ENCODE measurements at regions not wholly inside any gene's neighbourhood (a gene's known extent, or its start where the extent isn't known, plus 50 kb on each side); places are given as distances from the start of the nearest gene placed in this dataset.
"Not testable (repeated sequence)": the region's sequence is repeated elsewhere in the genome, so short reads cannot be mapped to it uniquely, and the experiment has no call there.

DNA sequence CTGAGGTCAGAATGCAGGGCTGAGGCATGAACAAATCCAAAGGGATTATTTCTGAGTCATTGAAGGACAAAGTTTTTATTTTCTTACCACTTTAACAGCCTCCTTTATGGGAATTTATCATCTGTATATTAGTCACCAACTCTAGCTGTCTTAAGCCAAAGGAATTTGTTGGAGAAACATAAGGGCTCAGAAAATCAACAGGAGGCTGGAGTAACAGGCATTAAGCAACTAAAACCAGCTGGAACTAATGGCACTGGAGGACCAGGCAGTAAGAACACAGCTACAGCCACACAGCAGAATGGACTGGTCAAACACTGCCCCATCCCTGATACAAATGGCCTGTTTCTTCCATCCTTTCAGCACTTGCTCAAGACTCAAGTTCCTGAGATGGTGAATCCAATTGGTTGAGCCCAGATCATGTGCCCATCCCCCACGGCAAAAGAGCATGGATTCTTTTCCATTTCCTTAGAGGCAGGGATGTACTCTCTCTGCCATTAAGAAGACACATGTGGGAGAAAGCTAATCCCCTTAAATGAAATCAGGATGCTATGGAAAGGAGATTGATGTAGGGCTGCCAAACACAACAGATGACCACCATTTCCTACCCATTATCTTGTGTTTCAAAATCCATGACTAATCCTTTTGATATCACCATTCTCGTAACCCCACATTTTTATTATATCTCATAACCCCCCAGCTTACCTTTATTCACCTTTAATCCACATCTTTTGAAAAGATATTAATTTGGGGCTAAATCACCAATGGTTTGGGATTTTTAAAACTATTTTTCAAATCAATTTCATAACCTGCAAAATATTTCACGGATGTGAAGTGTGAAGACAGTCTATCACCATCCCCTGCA lies 157.0 kb upstream of the FNDC3A start:
- DNase-seq (ENCODE audit: extremely low spot score, unreplicated experiment): no peak
- H3K27ac Mint-ChIP-seq: no peak overlapping the region
- no peaks in the 10 kb centered on the region for H3K27me3 Mint-ChIP-seq

DNA sequence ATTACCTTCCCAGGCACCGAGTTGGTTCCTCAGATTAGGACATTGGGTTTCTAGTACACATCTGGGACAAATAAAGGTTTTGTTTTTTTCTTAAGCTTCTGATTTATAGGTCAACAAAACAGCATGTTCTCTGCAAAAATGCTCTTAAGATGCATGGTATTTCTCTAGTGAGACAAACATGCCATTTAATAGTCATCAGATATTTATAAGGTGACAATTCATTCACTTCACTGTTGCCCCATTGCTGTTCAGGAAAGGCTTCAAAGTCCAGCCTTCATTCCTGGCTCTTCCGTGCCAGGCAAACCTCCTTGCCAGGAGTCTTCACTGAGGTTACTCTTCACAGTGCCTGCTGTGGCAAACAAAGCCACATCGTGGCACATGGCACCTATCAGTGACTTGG lies 156.3 kb upstream of the FNDC3A start:
- Mint-ChIP-seq H3K27ac (peak overlapping the region; percentile 5), H3K27me3 (no peaks in the 10 kb centered on the region), H3K36me3 (no peaks in the 10 kb centered on the region), H3K4me3 (no peak overlapping the region), H3K4me1 (ENCODE audit: unreplicated experiment) (peaks cover 6% of the 10 kb centered on the region), H3K9me3 (no peaks in the 10 kb centered on the region)
- no peak for DNase-seq (ENCODE audit: extremely low spot score, unreplicated experiment)
- TF ChIP-seq, protein P1, sequence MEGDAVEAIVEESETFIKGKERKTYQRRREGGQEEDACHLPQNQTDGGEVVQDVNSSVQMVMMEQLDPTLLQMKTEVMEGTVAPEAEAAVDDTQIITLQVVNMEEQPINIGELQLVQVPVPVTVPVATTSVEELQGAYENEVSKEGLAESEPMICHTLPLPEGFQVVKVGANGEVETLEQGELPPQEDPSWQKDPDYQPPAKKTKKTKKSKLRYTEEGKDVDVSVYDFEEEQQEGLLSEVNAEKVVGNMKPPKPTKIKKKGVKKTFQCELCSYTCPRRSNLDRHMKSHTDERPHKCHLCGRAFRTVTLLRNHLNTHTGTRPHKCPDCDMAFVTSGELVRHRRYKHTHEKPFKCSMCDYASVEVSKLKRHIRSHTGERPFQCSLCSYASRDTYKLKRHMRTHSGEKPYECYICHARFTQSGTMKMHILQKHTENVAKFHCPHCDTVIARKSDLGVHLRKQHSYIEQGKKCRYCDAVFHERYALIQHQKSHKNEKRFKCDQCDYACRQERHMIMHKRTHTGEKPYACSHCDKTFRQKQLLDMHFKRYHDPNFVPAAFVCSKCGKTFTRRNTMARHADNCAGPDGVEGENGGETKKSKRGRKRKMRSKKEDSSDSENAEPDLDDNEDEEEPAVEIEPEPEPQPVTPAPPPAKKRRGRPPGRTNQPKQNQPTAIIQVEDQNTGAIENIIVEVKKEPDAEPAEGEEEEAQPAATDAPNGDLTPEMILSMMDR (conservative IDR thresholded peaks at IDR 0.05): no peak

More for the DNA sequence above, 157.0 kb upstream of the FNDC3A start:
- H3K4me1 Mint-ChIP-seq (ENCODE audit: unreplicated experiment): peaks cover 6% of the 10 kb centered on the region
- TF ChIP-seq, protein P1 (conservative IDR thresholded peaks at IDR 0.05): no peak
- no peaks in the 10 kb centered on the region for H3K9me3 Mint-ChIP-seq
- H3K4me3 Mint-ChIP-seq: no peak overlapping the region
- H3K36me3 Mint-ChIP-seq: no peaks in the 10 kb centered on the region

DNA sequence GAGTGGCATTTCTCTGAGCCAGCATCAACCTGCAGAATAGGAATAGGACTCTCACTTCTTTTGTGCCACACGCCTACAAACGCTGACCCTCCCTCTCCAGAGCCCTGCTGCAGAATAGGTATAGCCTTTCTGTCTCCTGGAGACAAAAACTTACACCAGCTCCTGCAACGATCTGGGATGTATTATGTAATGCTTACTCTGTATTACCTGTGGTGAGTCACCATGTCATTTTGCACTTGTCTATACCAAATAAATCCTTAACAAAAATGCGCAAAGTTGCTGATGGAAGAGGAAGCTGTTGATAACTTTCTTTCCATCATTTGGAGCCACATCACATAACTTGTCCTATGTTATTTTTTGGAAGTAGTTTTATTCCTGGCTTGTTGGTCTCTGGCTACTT lies 155.8 kb upstream of the FNDC3A start:
- Mint-ChIP-seq H3K4me1 (ENCODE audit: unreplicated experiment) (peaks cover 6% of the 10 kb centered on the region), H3K36me3 (no peaks in the 10 kb centered on the region), H3K4me3 (no peak overlapping the region), H3K27me3 (no peaks in the 10 kb centered on the region), H3K27ac (peak overlapping the region; percentile 5), H3K9me3 (no peaks in the 10 kb centered on the region)
- TF ChIP-seq, protein P1 (conservative IDR thresholded peaks at IDR 0.05): no peak
- no peak for DNase-seq (ENCODE audit: extremely low spot score, unreplicated experiment)

- H3K27ac Mint-ChIP-seq; H3K4me3 Mint-ChIP-seq; H3K36me3 Mint-ChIP-seq; DNase-seq (ENCODE audit: extremely low spot score, unreplicated experiment); H3K4me1 Mint-ChIP-seq (ENCODE audit: unreplicated experiment); H3K27me3 Mint-ChIP-seq; H3K9me3 Mint-ChIP-seq: not testable (repeated sequence)
These were observed 152.2 kb upstream of the FNDC3A start for GRCh38 chr13:48823526-48823925.

- peaks cover 4% of the 10 kb centered on the region for H3K27me3 Mint-ChIP-seq
- H3K36me3 Mint-ChIP-seq: no peaks in the 10 kb centered on the region
- DNase-seq (ENCODE audit: extremely low spot score, unreplicated experiment): no peak
- TF ChIP-seq, protein P1 (conservative IDR thresholded peaks at IDR 0.05): no peak
- H3K4me1 Mint-ChIP-seq (ENCODE audit: unreplicated experiment): peaks cover 5% of the 10 kb centered on the region
- no peaks in the 10 kb centered on the region for H3K9me3 Mint-ChIP-seq
- H3K27ac Mint-ChIP-seq: no peak overlapping the region
- H3K4me3 Mint-ChIP-seq: no peak overlapping the region
These were observed 149.7 kb upstream of the FNDC3A start for GRCh38 chr13:48826039-48826438.

GRCh38 chr13:48826922-48827454 lies 148.7 kb upstream of the FNDC3A start:
- not testable (repeated sequence) for H3K9me3 Mint-ChIP-seq; H3K4me1 Mint-ChIP-seq (ENCODE audit: unreplicated experiment); H3K27ac Mint-ChIP-seq; H3K4me3 Mint-ChIP-seq; DNase-seq (ENCODE audit: extremely low spot score, unreplicated experiment); H3K36me3 Mint-ChIP-seq; H3K27me3 Mint-ChIP-seq
